ENCODE measurements at regions not wholly inside any gene's neighbourhood (a gene's known extent, or its start where the extent isn't known, plus 50 kb on each side); places are given as distances from the start of the nearest gene placed in this dataset.

DNA sequence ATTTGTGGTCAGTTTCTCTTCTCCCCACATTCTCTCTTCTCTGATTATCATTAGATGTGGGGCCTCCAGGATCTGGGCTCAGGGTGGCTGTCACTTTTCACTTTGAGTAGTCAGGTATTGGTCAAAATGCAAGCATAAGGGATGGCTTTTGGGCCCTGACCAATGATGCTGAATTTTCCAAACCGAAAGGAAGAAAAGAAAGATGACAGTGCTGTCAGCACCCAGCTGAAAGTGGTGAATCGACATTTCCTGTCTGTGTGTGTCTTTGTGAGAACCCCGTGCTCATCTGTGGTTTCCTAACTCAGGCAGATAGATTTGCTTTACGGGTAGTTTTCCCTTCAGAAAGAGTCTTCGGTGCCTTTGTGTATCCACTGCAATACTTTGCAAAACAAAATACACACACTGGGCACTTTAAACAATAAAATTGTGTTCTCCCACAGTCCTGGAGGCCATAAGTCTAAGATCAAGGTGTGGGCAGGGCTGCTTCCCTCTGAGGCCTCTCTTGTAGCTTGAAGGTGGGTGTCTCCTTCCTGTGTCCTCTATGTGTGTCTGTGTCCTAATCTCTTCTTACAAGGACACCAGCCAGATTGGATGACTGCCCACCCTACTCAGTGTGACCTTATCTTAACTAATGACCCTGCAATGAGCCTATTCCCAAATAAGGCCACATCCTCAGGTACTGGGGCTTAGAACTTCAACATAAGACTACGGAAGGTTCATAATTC lies 274.8 kb upstream of the AJAP1 start:
- TF ChIP-seq, protein P1, sequence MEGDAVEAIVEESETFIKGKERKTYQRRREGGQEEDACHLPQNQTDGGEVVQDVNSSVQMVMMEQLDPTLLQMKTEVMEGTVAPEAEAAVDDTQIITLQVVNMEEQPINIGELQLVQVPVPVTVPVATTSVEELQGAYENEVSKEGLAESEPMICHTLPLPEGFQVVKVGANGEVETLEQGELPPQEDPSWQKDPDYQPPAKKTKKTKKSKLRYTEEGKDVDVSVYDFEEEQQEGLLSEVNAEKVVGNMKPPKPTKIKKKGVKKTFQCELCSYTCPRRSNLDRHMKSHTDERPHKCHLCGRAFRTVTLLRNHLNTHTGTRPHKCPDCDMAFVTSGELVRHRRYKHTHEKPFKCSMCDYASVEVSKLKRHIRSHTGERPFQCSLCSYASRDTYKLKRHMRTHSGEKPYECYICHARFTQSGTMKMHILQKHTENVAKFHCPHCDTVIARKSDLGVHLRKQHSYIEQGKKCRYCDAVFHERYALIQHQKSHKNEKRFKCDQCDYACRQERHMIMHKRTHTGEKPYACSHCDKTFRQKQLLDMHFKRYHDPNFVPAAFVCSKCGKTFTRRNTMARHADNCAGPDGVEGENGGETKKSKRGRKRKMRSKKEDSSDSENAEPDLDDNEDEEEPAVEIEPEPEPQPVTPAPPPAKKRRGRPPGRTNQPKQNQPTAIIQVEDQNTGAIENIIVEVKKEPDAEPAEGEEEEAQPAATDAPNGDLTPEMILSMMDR (IDR thresholded peaks at IDR 0.05), result no peak
- TF ChIP-seq POLR2A (IDR thresholded peaks at IDR 0.05), result no peak
